Naive thymus-derived CD8-positive, alpha-beta T cell (primary cell): ENCODE measurements at regions not wholly inside any gene's neighbourhood (a gene's known extent, or its start where the extent isn't known, plus 50 kb on each side); places are given as distances from the start of the nearest gene placed in this dataset.

Source experiments
- ATAC-seq, 2 donors: fragments of 150-1000 bp; cut with Tn5 transposase in 1 of 2; sonication (Bioruptor Pico), chemical (Tn5 transposase) in 1 of 2; 1 replicate in 1 of 2; 2 replicates in 1 of 2; pipeline ENCODE4 v1.10.0; 2021; ENCODE audit warnings: mild to moderate bottlenecking in 2 of 2, moderate library complexity in 2 of 2
- POLR2A ChIA-PET: fragments of 350-600 bp; sonication (Branson Sonifier 250); formaldehyde crosslinking; loops from one replicate; lab custom pipeline; 2021; ENCODE audit warnings: antibody characterized with exemption; lab: Charles Lee
- DNase-seq, 10 donors: peaks; one replicate each; pipeline versions ENCODE4 v3.0.0 to v3.0.0-alpha.2; 2020 to 2022
- H3K27ac Mint-ChIP-seq, 10 donors: one replicate each; pipeline ENCODE4 v1.8.0; 2020 to 2022; ENCODE audit warnings: mild to moderate bottlenecking in 10 of 10, mixed read lengths in 10 of 10, moderate library complexity in 4 of 10, inconsistent platforms in 1 of 10
- H3K27me3 Mint-ChIP-seq, 5 donors: one replicate each; pipeline ENCODE4 v1.8.0; 2021 to 2022; ENCODE audit warnings: mixed read lengths in 5 of 5
- H3K36me3 Mint-ChIP-seq, 3 donors: one replicate each; pipeline ENCODE4 v1.8.0; 2020 to 2022; ENCODE audit warnings: mixed read lengths in 3 of 3, mild to moderate bottlenecking in 2 of 3, inconsistent platforms in 1 of 3
- H3K4me1 Mint-ChIP-seq, 4 donors: one replicate each; pipeline ENCODE4 v1.8.0; 2021 to 2022; ENCODE audit warnings: mixed read lengths in 4 of 4
- H3K4me3 Mint-ChIP-seq, 10 donors: one replicate each; pipeline ENCODE4 v1.8.0; 2020 to 2022; ENCODE audit warnings: mild to moderate bottlenecking in 10 of 10, mixed read lengths in 10 of 10, moderate library complexity in 6 of 10, inconsistent platforms in 1 of 10
- H3K9me3 Mint-ChIP-seq, 9 donors: one replicate each; pipeline ENCODE4 v1.8.0; 2020 to 2022; ENCODE audit warnings: mixed read lengths in 9 of 9, mild to moderate bottlenecking in 3 of 9, inconsistent platforms in 1 of 9, moderate library complexity in 1 of 9

DNA sequence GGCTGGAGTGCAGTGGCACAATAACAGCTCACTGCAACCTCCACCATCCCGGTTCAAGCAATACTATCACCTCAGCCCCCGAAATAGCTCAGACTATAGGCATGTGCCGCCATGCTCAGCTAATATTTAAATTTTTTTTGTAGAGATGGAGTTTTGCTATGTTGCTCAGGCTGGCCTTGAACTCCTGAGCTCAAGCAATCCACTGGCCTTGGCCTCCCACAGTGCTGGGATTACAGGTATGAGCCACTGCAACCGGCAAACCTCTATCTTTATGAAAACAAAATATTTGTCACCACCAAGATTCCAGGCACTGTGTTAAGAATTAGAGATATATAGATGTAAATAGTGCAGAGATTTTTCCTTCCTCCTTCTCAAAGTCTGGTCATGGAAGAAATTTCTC is 232.5 kb downstream of the ANKRD50 start:
- Mint-ChIP-seq H3K4me1 (no peaks in the 10 kb centered on the region), H3K9me3 (peaks cover 0 to under 1% (median 0%) of the 10 kb centered on the region in 9 donors), H3K36me3 (no peaks in the 10 kb centered on the region), H3K27me3 (peaks cover 0 to 3% (median 0%) of the 10 kb centered on the region in 5 donors), H3K27ac (no peak overlapping the region), H3K4me3 (no peak overlapping the region)
- POLR2A ChIA-PET = no interaction called here
- ATAC-seq (no peak), DNase-seq (no peak)

DNA sequence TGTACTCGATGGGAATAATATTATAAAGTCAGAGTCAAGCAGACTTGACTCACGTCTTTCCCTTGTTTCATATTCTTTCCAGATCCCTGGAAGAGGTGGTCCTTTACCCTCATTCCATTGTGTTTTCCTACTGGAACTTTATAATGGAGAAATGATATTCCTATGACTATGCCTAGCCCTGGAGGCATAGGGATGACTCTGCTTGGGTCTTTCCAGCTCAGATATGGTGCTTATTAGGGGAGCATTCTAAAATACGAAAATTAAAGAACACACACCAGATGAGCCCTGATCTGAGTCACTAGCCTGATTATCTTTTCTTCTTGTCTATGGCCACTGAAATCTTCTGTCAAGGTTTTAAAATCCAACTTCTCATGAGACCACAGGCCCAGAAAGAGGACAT is 231.4 kb downstream of the ANKRD50 start:
- peaks cover 0 to 3% (median 0%) of the 10 kb centered on the region in 5 donors for H3K27me3 Mint-ChIP-seq
- H3K27ac Mint-ChIP-seq = no peak overlapping the region
- no peaks in the 10 kb centered on the region for H3K9me3 Mint-ChIP-seq
- DNase-seq (no peak), ATAC-seq (no peak)
- no peak overlapping the region for H3K4me3 Mint-ChIP-seq
- no peaks in the 10 kb centered on the region for H3K4me1 Mint-ChIP-seq
- H3K36me3 Mint-ChIP-seq = no peaks in the 10 kb centered on the region
- POLR2A ChIA-PET = no interaction called here

DNA sequence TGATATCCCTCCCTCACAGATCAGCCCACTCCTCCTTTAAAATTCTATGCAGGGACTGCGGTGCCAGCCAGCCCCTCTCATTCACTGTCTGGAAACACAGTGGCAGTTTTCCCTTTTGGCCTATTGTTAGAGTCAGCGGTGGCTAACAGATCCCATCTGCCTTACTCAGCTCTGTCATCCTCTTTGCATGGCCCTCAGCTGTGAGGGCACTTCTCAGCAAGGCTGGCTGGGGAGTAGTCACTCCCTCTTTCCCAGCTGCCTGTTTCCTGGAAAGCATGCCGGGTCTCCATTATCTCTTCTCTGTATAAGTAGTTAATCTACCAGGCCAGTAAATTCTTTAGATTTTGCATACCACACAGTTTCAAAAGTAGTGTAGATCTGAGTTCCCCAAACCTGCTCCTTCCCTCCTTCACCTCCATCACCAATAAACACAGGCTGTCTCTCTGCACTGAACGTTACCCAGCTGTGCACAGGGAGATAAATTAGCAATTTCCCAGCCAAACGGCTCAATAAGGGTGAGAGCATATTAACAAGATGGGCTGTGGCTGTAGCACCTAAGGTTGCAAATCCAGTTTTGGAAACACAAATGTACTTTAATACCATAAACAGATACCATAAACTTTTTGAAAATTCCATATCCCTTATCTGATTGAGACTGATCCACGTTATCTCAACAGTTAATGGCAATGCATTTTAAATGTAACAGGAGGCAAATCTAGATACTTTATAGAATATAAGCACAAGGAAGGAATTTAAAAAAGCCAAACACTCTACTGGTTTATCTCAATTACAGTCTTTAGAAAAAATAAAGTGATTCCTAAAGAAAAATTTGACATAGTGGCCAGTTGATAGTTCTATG is 229.3 kb downstream of the ANKRD50 start:
- Mint-ChIP-seq H3K4me3 (no peak overlapping the region), H3K4me1 (no peaks in the 10 kb centered on the region), H3K9me3 (no peaks in the 10 kb centered on the region), H3K36me3 (no peaks in the 10 kb centered on the region), H3K27me3 (peaks cover 0 to 3% (median 0%) of the 10 kb centered on the region in 5 donors), H3K27ac (no peak overlapping the region)
- no peak for ATAC-seq
- DNase-seq = no peak
- POLR2A ChIA-PET = no interaction called here

DNA sequence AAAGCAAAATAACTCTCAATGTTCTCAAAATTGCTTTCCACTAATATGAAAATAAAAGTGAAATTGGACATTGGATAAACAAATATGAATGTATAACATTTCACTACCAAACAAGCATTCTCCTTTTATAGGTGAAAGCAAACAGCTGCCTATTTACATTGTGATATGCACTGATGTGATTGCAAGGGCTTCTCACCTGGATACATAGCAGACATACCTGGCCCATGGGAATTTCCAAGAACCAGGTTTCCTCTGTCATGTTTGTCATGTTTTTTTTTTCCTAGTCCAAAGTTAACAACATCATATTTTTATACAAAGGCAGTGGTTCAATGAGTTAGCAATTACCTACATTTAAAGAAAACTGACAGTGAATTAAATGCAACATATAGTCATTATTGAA is 228.5 kb downstream of the ANKRD50 start:
- DNase-seq (no peak), ATAC-seq (no peak)
- H3K4me3 Mint-ChIP-seq = no peak overlapping the region
- no peaks in the 10 kb centered on the region for H3K4me1 Mint-ChIP-seq
- H3K27ac Mint-ChIP-seq = no peak overlapping the region
- H3K27me3 Mint-ChIP-seq = peaks cover 0 to 3% (median 0%) of the 10 kb centered on the region in 5 donors
- POLR2A ChIA-PET = no interaction called here
- no peaks in the 10 kb centered on the region for H3K36me3 Mint-ChIP-seq
- peaks cover 0 to under 1% (median 0%) of the 10 kb centered on the region in 9 donors for H3K9me3 Mint-ChIP-seq

DNA sequence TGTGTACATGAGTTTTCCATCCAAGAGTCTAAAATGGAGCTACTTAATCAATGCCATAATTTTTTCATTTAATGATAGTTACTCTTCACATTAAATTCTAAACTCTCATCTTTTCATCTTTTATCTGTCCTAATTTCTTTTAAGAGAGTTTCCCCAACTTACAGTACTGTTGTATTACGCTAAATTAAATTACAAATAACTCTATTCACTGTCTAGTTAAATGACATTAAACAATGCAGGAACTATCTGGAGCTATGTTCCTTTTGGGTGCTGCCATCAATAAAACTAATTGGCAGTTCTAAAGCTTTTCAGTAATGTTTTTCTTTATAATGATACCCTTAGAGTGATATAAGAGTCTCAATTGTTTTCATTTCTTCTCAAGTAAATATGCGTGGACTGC is 227.6 kb downstream of the ANKRD50 start:
- H3K4me1 Mint-ChIP-seq = no peaks in the 10 kb centered on the region
- peaks cover 0 to 4% (median 0%) of the 10 kb centered on the region in 9 donors for H3K9me3 Mint-ChIP-seq
- POLR2A ChIA-PET = no interaction called here
- no peak for DNase-seq
- H3K36me3 Mint-ChIP-seq = no peaks in the 10 kb centered on the region
- H3K27me3 Mint-ChIP-seq = peaks cover 0 to 3% (median 1%) of the 10 kb centered on the region in 5 donors
- no peak overlapping the region for H3K27ac Mint-ChIP-seq
- ATAC-seq = no peak
- no peak overlapping the region for H3K4me3 Mint-ChIP-seq

DNA sequence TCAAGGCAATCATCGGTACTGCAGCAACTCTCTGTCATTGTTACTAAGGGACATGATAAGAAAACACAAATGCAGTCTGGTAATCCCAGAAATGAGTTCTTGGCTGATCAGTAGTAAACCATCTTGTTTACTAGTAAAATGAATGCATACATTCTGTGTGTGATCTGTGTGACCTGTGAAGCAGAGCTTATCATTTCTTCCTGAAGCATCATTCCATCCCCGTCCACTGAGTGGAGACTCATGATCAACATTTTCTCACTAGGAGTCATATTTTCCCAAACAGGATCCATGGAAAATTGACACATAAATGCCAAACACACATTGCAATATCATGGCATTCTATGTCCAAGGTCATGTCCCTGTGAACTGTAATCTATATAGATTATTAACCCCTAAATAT is 226.1 kb downstream of the ANKRD50 start:
- no peaks in the 10 kb centered on the region for H3K4me1 Mint-ChIP-seq
- no peaks in the 10 kb centered on the region for H3K36me3 Mint-ChIP-seq
- no peak for DNase-seq
- no peak for ATAC-seq
- H3K4me3 Mint-ChIP-seq = no peak overlapping the region
- no peak overlapping the region for H3K27ac Mint-ChIP-seq
- POLR2A ChIA-PET = no interaction called here
- H3K9me3 Mint-ChIP-seq = peaks cover 0 to 4% (median 0%) of the 10 kb centered on the region in 9 donors
- peaks cover 0 to 13% (median 3%) of the 10 kb centered on the region in 5 donors for H3K27me3 Mint-ChIP-seq

DNA sequence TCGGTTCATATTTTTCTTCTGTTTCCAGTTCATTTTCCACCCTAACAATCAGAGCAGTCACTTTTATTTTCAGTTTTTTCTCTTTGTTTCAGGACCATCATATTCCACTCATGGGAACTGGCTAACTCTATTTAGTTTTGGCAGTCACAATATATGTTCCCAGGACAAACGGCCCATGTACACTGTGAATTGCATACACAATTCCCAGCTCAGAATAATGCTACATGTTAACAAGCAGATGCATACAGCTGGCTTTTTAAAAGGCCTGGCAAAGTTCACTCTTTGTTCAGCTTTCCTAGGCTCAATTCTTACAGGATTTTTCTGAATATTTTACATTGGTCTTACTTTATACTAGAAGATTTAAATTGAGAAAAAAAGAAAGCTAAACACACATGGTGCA is 224.9 kb downstream of the ANKRD50 start:
- H3K36me3 Mint-ChIP-seq = no peaks in the 10 kb centered on the region
- H3K4me1 Mint-ChIP-seq = no peaks in the 10 kb centered on the region
- ATAC-seq (no peak), DNase-seq (no peak)
- no peak overlapping the region for H3K4me3 Mint-ChIP-seq
- POLR2A ChIA-PET = no interaction called here
- no peak overlapping the region for H3K27ac Mint-ChIP-seq
- peaks cover 0 to 13% (median 3%) of the 10 kb centered on the region in 5 donors for H3K27me3 Mint-ChIP-seq
- peaks cover 0 to 4% (median 0%) of the 10 kb centered on the region in 9 donors for H3K9me3 Mint-ChIP-seq

DNA sequence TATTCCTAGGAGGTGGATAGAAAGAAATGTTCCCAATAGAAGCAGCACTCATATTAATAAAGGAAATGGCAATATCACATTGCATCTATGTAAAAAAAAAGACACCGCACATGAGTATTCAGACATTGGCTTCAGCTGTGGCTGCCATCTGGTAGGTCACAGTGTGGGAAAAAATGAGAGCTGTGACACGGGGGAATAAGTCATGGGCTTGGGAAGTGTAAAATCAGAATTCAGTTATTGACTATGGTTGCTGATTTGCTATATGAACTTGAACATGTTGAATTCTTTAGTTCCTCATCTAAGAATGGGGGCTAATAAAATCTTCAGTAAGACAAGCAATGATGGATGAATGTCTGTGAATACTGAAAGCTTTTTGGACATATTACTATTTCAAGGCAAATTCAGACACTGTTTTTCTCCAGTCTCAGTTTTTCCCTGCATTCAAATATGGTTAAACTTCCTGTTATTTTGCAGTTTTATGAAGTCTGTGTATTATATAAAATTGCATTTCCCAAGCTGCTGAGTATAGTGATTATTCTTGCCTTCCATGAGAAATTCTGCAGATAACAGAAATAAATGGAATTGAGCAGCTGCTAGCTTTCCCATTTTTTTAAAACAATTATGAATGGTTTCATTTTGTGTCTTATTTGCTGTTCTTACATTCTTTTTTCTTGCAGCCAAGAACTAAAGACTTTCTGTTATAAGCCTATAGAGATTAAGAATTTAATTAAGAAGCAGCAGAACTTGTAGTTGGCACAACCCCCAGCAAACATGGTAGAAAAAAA is 221.0 kb downstream of the ANKRD50 start:
- POLR2A ChIA-PET = no interaction called here
- Mint-ChIP-seq H3K27me3 (peaks cover 0 to 13% (median 3%) of the 10 kb centered on the region in 5 donors), H3K4me3 (no peak overlapping the region), H3K27ac (no peak overlapping the region), H3K9me3 (peaks cover 0 to 4% (median 0%) of the 10 kb centered on the region in 9 donors), H3K36me3 (no peaks in the 10 kb centered on the region), H3K4me1 (no peaks in the 10 kb centered on the region)
- no peak for ATAC-seq
- no peak for DNase-seq

DNA sequence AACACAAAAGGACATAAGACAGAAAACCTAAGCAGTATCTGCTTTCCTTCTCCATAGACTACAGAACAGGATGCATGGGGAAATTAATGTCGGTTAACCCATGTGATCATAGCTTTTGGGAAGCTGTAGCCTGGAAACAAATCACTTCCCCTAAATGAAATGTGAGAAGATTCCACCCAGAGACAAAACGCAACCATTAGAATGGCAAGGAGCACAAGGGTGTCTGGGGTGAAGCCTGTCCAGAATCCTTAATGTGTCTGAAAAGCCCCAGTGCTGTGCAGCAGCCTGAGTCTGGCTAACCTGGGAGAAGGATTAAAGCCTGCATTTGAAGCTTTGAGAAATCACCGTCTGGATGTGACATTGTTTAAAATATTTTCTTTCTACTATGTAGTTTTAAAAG is 213.3 kb downstream of the ANKRD50 start:
- Mint-ChIP-seq H3K4me1 (no peaks in the 10 kb centered on the region), H3K9me3 (no peaks in the 10 kb centered on the region), H3K27ac (no peak overlapping the region), H3K27me3 (peaks cover 0 to 3% (median 0%) of the 10 kb centered on the region in 5 donors), H3K36me3 (no peaks in the 10 kb centered on the region), H3K4me3 (no peak overlapping the region)
- ATAC-seq (no peak), DNase-seq (no peak)
- POLR2A ChIA-PET = no interaction called here

DNA sequence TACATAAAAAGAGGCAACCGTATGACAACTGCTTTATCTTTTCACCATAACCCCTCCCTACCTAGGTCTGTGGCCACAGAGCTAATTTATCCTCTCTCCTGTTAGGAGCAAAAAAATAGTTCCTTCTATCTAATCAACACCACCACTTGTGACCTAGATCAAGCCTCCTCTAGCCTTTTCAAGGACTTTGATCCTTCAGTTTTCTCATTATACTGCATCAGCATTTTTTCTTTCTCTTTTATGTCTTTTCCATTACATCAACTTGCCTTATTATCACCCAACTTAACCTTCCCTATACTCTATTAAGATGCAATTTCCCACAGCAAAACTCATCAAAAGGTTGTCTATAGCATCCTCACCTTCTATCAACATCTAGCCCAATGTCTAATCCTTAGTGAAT is 211.0 kb downstream of the ANKRD50 start:
- Mint-ChIP-seq H3K27ac (no peak overlapping the region), H3K9me3 (no peaks in the 10 kb centered on the region), H3K36me3 (no peaks in the 10 kb centered on the region), H3K4me1 (no peaks in the 10 kb centered on the region), H3K27me3 (peaks cover 0 to 3% (median 0%) of the 10 kb centered on the region in 5 donors), H3K4me3 (no peak overlapping the region)
- POLR2A ChIA-PET = no interaction called here
- no peak for DNase-seq
- no peak for ATAC-seq

DNA sequence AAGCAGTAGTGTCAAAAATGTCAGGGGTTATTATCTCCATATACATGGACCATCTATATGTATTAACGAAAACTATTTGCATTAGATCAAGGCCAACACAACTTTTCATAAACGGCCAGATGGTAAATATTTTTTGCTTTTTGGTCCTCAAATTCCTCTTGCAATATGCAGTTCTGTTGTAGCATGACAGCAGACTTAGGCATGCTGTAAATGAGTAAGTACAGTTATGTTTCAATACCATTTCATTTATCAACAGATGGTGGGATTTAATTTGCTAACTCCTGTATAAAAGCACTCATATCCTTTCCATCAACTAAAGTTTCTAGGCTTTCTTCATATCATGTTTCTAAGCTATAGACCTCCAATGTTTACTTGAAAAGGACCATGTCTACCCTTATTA is 208.1 kb downstream of the ANKRD50 start:
- no peaks in the 10 kb centered on the region for H3K4me1 Mint-ChIP-seq
- H3K9me3 Mint-ChIP-seq = no peaks in the 10 kb centered on the region
- H3K27ac Mint-ChIP-seq = no peak overlapping the region
- ATAC-seq (no peak), DNase-seq (no peak)
- H3K36me3 Mint-ChIP-seq = no peaks in the 10 kb centered on the region
- H3K4me3 Mint-ChIP-seq = no peak overlapping the region
- H3K27me3 Mint-ChIP-seq = no peaks in the 10 kb centered on the region
- POLR2A ChIA-PET = no interaction called here

DNA sequence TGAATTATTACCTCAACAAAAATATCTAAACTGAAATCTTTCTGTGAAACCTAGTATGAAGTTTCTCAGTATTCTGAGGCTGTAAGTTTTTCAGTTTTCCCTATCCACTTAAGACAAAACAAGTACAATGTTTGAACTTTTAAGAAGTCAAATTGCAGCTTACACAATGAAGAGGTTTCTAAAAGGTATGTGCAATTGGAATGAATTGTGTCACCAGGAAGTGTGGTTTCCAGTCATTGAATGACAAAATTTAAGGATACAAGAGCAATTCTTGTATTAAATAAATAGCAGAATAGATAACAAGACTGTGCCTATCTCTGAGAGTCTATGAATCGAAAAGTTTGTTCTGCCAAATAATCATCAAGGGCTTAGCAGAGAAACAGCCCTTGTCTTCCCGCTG is 207.3 kb downstream of the ANKRD50 start:
- ATAC-seq (no peak), DNase-seq (no peak)
- Mint-ChIP-seq H3K36me3 (no peaks in the 10 kb centered on the region), H3K9me3 (no peaks in the 10 kb centered on the region), H3K27ac (no peak overlapping the region), H3K4me3 (no peak overlapping the region), H3K4me1 (no peaks in the 10 kb centered on the region), H3K27me3 (no peaks in the 10 kb centered on the region)
- POLR2A ChIA-PET = no interaction called here

DNA sequence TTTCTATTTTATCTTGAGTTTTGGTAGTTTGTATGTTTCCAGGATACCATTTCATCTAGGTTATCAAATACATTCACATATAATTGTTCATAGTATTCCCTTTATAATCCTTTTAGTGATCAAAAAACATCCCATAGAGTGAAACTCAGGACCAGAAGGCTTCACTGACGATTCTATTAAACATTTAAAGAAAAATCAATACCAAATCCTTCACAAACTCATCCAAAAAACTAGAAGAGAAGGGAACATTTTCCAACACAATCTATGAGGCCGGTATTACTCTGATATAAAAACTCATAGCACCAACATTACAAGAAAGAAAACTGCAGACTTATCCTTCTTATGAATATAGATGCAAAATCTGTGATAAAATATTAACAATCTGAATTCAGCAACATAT is 203.4 kb downstream of the ANKRD50 start:
- H3K4me3 Mint-ChIP-seq = no peak overlapping the region
- POLR2A ChIA-PET = no interaction called here
- H3K27me3 Mint-ChIP-seq = no peaks in the 10 kb centered on the region
- no peaks in the 10 kb centered on the region for H3K36me3 Mint-ChIP-seq
- no peak overlapping the region for H3K27ac Mint-ChIP-seq
- DNase-seq = no peak
- H3K9me3 Mint-ChIP-seq = no peaks in the 10 kb centered on the region
- ATAC-seq = no peak
- H3K4me1 Mint-ChIP-seq = no peaks in the 10 kb centered on the region
